Pons (tissue), 1 donor: ENCODE measurements at regions not wholly inside any gene's neighbourhood (a gene's known extent, or its start where the extent isn't known, plus 50 kb on each side); places are given as distances from the start of the nearest gene placed in this dataset.

Source experiments
- DNase-seq: peaks from one replicate; pipeline ENCODE4 v3.0.0-alpha.2; 2016; ENCODE audit warnings: low spot score

- DNase-seq, result no peak
Measured at GRCh38 chr18:78882585-78882984, 97.0 kb upstream of the SALL3 start.

GRCh38 chr18:78883501-78883900, 96.1 kb upstream of the SALL3 start:
- DNase-seq, result no peak

GRCh38 chr18:78884502-78884901, 95.1 kb upstream of the SALL3 start:
- no peak for DNase-seq

GRCh38 chr18:78889250-78889649, 90.4 kb upstream of the SALL3 start:
- DNase-seq, result no peak

- DNase-seq, result no peak
Measured at GRCh38 chr18:78890388-78890787, 89.2 kb upstream of the SALL3 start.

GRCh38 chr18:78891185-78891762, 88.3 kb upstream of the SALL3 start:
- no peak for DNase-seq

- DNase-seq, result no peak
Measured at GRCh38 chr18:78892177-78892576, 87.4 kb upstream of the SALL3 start.

GRCh38 chr18:78892721-78893120, 86.9 kb upstream of the SALL3 start:
- no peak for DNase-seq

GRCh38 chr18:78893281-78894032, 86.2 kb upstream of the SALL3 start:
- no peak for DNase-seq

GRCh38 chr18:78894033-78894305, 85.6 kb upstream of the SALL3 start:
- no peak for DNase-seq

- no peak for DNase-seq
Measured at GRCh38 chr18:78895207-78896001, 84.2 kb upstream of the SALL3 start.

GRCh38 chr18:78896111-78896905, 83.3 kb upstream of the SALL3 start:
- no peak for DNase-seq

GRCh38 chr18:78898066-78898465, 81.6 kb upstream of the SALL3 start:
- DNase-seq, result no peak

GRCh38 chr18:78898635-78899034, 81.0 kb upstream of the SALL3 start:
- DNase-seq, result no peak

- no peak for DNase-seq
Measured at GRCh38 chr18:78899241-78899640, 80.4 kb upstream of the SALL3 start.

GRCh38 chr18:78900938-78901909, 78.4 kb upstream of the SALL3 start:
- DNase-seq, result no peak

- no peak for DNase-seq
Measured at GRCh38 chr18:78901923-78902794, 77.5 kb upstream of the SALL3 start.

GRCh38 chr18:78902795-78903435, 76.7 kb upstream of the SALL3 start:
- no peak for DNase-seq

- DNase-seq, result no peak
Measured at GRCh38 chr18:78903436-78904178, 76.0 kb upstream of the SALL3 start.
